ENCODE measurements at regions not wholly inside any gene's neighbourhood (a gene's known extent, or its start where the extent isn't known, plus 50 kb on each side); places are given as distances from the start of the nearest gene placed in this dataset.
"Not testable (repeated sequence)": the region's sequence is repeated elsewhere in the genome, so short reads cannot be mapped to it uniquely, and the experiment has no call there.

GRCh38 chr6:74259981-74260380 is 564.0 kb downstream of the CD109 start:
- H3K36me3 ChIP-seq: no peaks in the 10 kb centered on the region
- H3K27ac ChIP-seq: no peak overlapping the region
- H3K4me3 ChIP-seq (ENCODE audit: low read depth in 1 of 2, low read length in 1 of 2): no peak overlapping the region
- H3K27me3 ChIP-seq: no peaks in the 10 kb centered on the region
- no peaks in the 10 kb centered on the region for H3K9me3 ChIP-seq
- TF ChIP-seq CTCF (IDR thresholded peaks at IDR 0.05): no peak
- no peaks in the 10 kb centered on the region for H3K4me1 ChIP-seq (ENCODE audit: control insufficient read depth in 1 of 2, insufficient read depth in 1 of 2, low read depth in 1 of 2, low read length in 1 of 2)

DNA sequence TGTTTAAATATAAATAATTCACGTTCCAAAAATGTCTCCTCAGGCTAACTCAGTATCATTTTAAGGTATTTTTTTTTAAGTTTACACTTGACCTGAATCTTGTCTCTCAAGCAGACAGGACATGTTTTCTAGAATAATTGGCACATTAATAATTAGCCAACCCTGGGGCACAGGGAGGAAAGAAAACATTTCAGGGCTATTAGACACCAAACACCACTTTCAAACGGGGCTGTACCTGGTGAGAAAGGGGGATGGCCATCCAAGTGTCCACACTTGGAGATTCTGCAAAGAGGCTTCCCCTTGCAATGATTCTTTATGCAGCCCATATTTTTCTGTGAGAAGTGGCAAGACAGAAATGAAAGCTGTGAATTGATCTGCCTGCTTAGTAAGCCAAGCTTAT is 560.8 kb downstream of the CD109 start:
- Histone ChIP-seq H3K4me3 (ENCODE audit: low read depth in 1 of 2, low read length in 1 of 2) (no peak overlapping the region), H3K27ac (no peak overlapping the region), H3K36me3 (no peaks in the 10 kb centered on the region), H3K27me3 (no peaks in the 10 kb centered on the region), H3K9me3 (no peaks in the 10 kb centered on the region), H3K4me1 (ENCODE audit: control insufficient read depth in 1 of 2, insufficient read depth in 1 of 2, low read depth in 1 of 2, low read length in 1 of 2) (no peaks in the 10 kb centered on the region)
- no peak for TF ChIP-seq CTCF (IDR thresholded peaks at IDR 0.05)

GRCh38 chr6:74256381-74256780 is 560.4 kb downstream of the CD109 start:
- Histone ChIP-seq H3K27ac (no peak overlapping the region), H3K4me3 (ENCODE audit: low read depth in 1 of 2, low read length in 1 of 2) (no peak overlapping the region), H3K27me3 (no peaks in the 10 kb centered on the region), H3K9me3 (no peaks in the 10 kb centered on the region), H3K36me3 (no peaks in the 10 kb centered on the region), H3K4me1 (ENCODE audit: control insufficient read depth in 1 of 2, insufficient read depth in 1 of 2, low read depth in 1 of 2, low read length in 1 of 2) (no peaks in the 10 kb centered on the region)
- TF ChIP-seq CTCF (IDR thresholded peaks at IDR 0.05): no peak

- not testable (repeated sequence) for H3K4me1 ChIP-seq (ENCODE audit: control insufficient read depth in 1 of 2, insufficient read depth in 1 of 2, low read depth in 1 of 2, low read length in 1 of 2); H3K27ac ChIP-seq; H3K36me3 ChIP-seq; H3K4me3 ChIP-seq (ENCODE audit: low read depth in 1 of 2, low read length in 1 of 2); H3K9me3 ChIP-seq; H3K27me3 ChIP-seq
These were observed 559.0 kb downstream of the CD109 start for GRCh38 chr6:74255007-74255406.

- not testable (repeated sequence) for H3K4me1 ChIP-seq (ENCODE audit: control insufficient read depth in 1 of 2, insufficient read depth in 1 of 2, low read depth in 1 of 2, low read length in 1 of 2); H3K27me3 ChIP-seq; H3K9me3 ChIP-seq; H3K36me3 ChIP-seq; H3K27ac ChIP-seq; H3K4me3 ChIP-seq (ENCODE audit: low read depth in 1 of 2, low read length in 1 of 2)
These were observed 558.1 kb downstream of the CD109 start for GRCh38 chr6:74254147-74254546.

- H3K27ac ChIP-seq: no peak overlapping the region
- no peaks in the 10 kb centered on the region for H3K9me3 ChIP-seq
- no peak overlapping the region for H3K4me3 ChIP-seq (ENCODE audit: low read depth in 1 of 2, low read length in 1 of 2)
- no peak for TF ChIP-seq CTCF (IDR thresholded peaks at IDR 0.05)
- H3K4me1 ChIP-seq (ENCODE audit: control insufficient read depth in 1 of 2, insufficient read depth in 1 of 2, low read depth in 1 of 2, low read length in 1 of 2): no peaks in the 10 kb centered on the region
- no peaks in the 10 kb centered on the region for H3K36me3 ChIP-seq
- H3K27me3 ChIP-seq: no peaks in the 10 kb centered on the region
These were observed 557.3 kb downstream of the CD109 start for GRCh38 chr6:74253261-74253660.

- no peaks in the 10 kb centered on the region for H3K4me1 ChIP-seq (ENCODE audit: control insufficient read depth in 1 of 2, insufficient read depth in 1 of 2, low read depth in 1 of 2, low read length in 1 of 2)
- H3K27ac ChIP-seq: no peak overlapping the region
- no peak for TF ChIP-seq CTCF (IDR thresholded peaks at IDR 0.05)
- no peaks in the 10 kb centered on the region for H3K36me3 ChIP-seq
- H3K9me3 ChIP-seq: no peaks in the 10 kb centered on the region
- H3K4me3 ChIP-seq (ENCODE audit: low read depth in 1 of 2, low read length in 1 of 2): no peak overlapping the region
- no peaks in the 10 kb centered on the region for H3K27me3 ChIP-seq
These were observed 554.3 kb downstream of the CD109 start for GRCh38 chr6:74250161-74250818.
